GM18873 (cell line): ENCODE measurements at regions not wholly inside any gene's neighbourhood (a gene's known extent, or its start where the extent isn't known, plus 50 kb on each side); places are given as distances from the start of the nearest gene placed in this dataset.
A peak's percentile ranks its signal among the peaks of the same experiment; 100 is the strongest.

ENCODE experiments used
- ATAC-seq: cut with Tn5 transposase; IDR thresholded peaks from one replicate; pipeline ENCODE4 v1.9.1; 2021; ENCODE audit warnings: mild to moderate bottlenecking, moderate library complexity, moderate number of reproducible peaks; ENCODE audit not compliant: unreplicated experiment, low FRiP score

DNA sequence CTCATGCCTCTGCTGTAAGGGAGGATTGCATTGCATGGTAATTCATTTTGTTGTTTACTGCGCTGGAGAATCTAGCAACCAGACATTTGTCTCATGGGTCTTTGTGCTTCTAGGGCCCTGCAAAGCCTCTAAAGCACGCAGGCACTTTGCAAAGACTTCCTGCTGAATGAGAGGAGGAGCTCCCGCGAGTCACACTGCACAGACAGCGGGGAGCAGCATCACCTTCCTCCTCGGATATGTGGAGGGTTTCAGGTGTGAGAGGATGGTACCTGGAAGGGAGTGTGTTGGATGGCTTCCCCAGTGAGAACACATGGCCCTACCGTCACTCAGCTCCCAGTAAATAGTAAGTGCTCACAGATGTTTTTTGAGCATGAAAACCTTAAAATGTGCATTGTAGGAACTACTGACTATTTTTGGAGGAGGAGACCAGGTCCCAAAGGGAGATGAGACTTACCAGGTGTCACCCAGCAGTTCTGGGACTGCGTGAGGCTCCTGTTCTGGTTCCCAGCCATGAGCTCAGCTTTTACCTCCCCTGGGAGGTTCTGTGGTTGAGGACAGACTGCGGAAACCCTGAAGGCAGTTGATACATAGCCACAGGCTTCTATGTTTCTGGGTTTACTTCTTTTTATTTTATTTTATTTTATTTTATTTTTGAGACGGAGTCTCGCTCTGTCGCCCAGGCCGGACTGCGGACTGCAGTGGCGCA lies 278.0 kb downstream of the FGF9 start:
- ATAC-seq = peak; percentile 72

DNA sequence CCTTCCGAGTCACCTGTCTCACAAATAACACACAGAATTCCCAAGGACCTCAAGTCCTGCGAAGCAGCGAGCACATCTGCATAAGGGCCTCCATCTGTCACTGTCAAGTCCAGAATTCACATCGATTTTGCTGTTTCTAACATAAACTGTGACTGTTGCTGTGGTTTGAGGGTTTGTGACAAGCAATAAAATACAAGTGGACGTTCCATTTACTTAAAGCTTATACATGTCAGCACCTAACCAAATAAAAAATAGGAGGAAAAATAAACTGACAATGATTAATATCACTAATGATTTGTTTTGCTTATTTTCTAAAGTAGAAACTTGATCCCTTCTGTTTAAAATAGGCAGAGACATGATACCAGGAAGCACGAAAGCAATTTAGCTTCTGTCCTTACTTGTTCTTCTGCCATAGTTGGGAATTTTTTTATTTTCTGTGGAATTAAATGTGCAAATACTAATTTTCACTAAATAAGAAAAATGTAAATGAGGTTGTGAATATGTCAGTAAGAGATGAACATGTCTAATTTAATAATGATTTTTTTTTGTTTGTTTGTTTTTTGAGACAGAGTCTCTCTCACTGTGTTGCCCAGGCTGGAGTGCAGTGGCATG lies 279.1 kb downstream of the FGF9 start:
- no peak for ATAC-seq

DNA sequence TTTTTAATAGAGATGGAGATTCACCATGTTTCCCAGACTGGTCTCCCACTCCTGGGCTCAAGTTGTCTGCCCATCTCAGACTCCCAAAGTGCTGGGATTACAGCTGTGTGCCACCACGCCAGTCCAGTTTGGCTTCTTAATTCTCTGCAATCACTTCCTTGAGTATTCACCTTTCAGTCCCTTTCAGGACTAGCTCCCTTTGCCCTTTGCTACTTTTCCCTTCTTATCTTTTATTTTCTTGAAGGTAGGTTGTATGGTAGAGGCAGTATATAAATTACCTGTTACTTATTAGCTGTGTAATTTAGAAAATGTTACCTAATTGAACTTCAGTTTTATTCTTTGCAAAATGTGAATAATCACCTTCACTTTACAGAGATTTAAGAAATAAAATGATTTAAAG lies 285.8 kb downstream of the FGF9 start:
- ATAC-seq = no peak

DNA sequence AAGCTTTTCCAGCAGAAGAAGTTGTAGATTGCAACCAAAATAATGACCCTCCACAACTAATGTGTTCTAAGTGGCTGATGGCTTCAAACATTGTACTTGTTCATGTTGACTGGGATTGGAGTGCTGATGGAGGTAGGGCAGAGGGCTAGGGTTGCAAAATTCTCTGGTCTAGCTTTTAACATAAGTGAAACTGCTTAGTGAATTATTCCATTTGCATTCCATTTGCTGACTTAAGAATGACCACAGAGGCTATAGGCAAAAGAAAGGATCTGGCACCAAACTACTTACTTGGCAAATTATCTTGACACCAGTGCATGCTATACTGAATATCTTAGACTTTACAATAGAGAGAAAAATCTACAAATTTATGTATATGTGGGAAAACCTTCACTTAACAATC lies 287.0 kb downstream of the FGF9 start:
- no peak for ATAC-seq

DNA sequence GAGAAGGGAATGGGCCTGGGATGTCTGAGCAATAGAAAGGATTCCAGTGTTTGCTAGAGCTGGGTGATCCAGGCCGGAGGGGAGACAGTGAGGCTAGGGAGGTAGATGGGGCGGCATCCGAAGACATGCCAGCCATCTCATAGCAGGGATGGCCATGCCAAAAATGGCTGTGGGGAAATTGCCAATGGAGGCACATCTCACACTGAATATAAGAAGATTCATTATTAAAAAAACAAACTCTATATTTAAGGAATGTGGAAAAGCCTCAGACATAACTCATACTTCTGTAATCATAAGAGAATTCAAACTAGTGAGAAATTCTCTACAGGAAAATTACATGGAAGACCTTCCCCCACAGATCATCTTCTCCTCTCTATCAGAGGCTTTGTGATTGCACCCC lies 289.2 kb downstream of the FGF9 start:
- no peak for ATAC-seq

DNA sequence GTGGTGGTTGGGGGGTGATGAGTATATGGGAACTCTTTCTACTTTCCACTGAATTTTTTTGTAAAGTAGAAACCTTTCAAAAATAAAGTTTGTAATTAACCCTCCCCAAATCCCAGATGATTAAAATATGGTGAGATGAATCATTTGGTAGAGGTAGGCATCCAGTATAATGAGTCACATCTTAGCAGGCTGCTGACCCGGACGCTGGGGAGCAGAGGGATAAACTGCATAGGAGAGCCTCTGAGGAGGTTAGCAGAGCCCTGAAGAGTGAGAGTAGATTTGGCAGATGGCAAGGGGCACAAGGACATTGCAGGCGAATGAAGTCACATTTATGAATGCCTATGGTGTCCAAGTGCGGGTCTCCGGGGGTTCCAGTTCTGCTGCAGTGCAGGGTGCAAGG lies 293.8 kb downstream of the FGF9 start:
- ATAC-seq = no peak

DNA sequence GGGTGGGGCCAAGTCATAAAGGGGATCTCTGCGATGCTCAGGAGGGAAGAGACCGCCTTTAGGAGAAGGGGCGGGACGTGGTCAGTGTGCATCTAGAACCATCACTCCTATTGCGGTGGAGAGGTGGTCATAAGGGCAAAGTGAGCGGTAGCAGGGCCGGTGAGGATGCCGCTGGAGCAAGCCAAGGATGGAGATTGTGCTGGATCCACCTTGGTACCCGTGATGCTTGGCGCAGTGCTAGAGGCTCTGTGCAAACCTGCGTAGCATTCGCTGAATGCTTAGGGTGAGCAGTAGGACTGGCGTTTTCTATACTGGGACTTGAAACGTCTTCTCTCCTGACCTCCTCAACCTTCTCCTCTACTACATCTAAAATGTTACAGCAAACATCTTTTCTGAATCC lies 294.2 kb downstream of the FGF9 start:
- ATAC-seq = no peak

DNA sequence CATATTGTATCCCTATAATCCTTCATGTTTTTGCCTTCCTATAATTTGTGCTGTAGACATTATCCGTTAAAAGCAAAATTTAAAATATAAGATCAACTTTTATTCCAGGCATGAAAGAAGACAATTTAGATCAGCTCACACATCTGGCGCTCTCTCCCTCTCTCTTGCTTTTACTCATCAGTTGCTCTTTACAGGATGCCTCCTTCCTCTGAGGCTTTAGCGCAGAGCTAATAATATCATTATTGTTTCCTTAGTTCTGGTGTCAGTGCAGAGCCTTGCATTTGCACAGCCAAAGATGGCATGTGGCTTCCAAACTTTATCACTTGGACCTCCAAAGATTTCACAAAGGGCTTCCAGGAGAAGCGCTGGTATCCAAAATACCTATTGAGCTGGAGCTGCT lies 295.1 kb downstream of the FGF9 start:
- peak; percentile 72 for ATAC-seq

DNA sequence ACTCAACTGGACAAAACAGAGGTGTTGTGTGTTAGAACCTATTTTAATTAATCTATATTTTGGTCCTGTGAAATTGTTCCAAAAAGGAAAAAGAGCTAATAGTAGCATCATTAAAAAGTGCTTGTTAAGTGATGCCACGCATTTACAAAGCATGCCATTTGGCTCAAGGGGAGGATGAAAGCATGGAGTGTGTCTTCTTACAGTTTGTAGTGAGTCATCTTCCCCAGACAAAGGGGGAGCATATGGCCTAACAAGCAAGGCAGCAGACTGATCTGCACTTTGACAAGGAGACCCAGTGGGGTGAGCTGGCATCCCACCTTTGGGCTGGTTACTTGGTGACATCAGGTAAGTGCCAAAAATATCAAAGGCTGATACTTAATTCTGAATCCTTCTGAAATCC lies 297.0 kb downstream of the FGF9 start:
- no peak for ATAC-seq

DNA sequence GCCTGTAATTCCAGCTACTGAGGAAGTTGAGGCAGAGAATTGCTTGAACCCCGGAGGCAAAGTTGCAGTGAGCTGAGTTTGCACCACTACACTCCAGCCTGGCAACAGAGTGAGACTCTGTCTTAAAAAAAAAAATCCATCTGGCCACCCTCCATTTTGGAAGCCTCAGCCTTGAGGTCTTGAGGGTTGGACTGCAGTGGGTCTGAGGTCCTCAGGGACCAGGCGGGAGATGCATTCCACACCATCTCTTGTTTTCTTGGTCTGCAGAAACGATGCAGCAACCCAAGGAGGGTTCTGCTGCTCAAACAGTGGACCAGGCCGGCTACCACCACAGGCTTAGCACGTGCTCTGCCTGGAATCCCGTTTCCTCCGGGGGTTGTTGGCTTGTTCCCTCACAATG lies 299.3 kb downstream of the FGF9 start:
- ATAC-seq = no peak

DNA sequence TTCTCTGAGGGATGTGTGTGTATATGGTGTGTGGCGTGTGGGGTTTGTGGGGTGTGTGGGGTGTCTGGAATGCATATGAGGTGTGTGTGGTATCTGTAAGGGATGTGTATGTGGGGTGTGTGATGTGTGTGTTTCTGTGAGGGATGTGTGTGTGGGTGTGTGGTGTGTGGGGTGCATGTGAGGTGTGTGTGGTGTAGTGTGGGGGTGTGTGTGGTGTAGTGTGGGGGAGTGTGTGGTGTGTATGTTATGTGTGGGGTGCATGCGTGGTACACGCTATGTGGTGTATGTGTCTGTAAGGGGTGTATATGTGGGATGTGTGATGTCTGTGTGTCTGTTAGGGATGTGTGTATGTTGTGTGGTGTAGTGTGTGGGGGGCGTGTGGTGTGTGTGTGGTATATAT lies 300.0 kb downstream of the FGF9 start:
- no peak for ATAC-seq

DNA sequence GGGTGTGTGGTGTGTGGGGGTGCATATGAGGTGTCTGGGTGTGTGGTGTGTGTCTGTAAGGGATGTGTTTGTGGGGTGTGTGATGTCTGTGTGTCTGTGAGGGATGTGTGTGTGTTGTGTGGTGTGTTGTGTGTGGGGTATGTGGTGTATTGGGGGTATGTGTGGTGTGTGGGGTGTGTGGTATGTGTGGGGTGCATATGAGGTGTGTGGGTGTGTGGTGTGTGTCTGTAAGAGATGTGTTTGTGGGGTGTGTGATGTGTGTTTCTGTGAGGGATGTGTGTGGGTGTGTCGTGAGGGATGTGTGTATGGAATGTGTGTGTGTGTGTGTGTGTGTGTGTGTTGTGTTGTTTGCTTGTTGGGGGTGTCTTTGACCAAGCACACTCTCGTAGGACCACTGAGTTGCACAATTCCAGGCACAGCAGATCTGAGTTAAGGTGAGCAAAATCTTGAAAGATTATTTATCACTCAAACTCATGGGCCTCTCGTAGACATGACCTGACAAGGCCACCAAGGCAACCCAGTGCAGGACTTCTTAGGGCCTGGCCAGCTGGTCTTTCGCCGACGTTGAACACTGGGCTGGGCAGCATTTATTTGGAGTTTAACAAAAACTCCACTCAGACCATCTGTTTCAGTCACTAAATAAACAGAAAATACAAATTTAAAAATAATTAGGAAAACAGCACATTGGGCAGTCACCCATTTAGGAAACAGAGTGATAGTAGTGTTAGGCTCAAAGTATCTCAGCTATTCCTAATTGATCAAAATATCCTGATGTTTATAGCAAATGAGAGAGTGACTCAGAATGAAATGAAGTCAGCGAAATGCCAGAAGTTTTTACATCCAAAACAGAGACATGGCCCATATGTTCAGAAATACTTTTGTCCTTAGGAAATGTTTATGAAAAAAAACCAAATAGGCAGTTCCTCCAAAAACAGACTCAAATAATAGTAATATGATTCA lies 301.1 kb downstream of the FGF9 start:
- ATAC-seq = no peak

DNA sequence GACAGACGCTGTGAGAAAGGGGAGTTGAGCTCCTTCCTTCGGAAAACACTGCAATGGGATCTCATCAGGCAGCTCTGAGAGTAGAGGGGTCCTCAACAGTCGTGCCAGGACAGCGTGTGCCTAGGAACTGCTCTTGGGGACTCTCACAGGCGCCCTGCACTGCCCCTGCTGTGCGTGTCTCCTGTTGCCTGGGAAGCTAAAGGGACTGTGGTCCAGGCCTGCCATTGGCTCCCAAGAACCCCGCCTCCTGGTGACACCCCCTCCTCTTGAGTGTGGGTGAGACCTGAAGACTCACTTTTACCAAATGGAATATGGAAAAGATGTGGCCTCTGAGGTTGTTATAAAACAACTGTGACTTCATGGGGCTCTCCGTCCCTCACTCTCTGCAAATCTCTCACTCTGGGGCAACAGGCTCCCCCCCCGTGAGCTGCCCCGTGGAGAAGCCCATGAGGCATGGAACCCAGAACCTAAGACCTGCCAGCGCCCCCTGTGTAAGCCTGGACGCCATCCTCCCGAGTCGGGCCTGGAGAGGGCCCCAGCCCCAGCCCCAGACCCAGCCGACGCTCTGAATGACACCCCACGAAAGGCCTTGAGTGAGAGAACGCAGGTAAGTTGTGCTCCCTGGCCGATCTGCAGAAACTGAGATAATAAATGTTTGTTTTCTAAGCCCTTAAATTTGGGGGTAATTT lies 302.7 kb downstream of the FGF9 start:
- ATAC-seq = no peak

DNA sequence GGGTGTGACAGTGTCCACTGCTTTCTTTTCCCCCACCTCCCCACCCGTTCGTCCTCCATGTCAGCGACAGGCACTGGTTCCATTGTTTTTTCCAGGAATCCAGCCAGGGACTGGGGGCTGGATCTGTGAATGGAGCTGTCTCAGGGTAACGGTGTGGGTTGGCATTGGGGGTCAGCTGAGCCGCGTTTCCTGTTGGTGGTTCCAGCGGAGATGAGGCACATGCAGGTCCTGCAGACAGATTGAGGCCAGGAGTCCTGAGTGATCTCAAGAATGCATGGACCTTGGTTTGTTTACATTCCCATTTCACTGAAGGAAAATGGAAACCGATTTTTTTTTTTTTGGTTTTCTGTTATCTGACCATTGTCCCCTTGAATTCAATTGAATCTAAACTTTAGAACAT lies 303.9 kb downstream of the FGF9 start:
- ATAC-seq = no peak

DNA sequence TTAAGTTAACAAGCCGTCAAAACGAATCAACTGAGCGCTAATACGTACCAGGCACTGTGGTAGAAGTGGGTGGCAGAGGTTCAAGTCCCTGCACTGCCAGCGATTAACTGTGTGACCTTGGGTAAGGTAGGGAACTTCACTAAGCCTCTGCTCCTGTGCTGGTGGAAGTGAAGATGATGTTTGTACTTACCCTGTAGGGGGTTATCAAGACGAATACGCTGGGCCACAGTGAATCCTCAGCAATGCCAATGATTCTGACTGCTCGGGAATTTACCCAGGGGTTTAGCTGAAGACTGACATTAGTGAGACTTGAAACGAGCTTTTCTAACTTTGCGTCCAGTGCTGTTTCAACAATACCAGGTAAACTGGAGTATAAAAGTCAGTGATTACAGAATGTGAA lies 305.3 kb downstream of the FGF9 start:
- ATAC-seq = no peak

DNA sequence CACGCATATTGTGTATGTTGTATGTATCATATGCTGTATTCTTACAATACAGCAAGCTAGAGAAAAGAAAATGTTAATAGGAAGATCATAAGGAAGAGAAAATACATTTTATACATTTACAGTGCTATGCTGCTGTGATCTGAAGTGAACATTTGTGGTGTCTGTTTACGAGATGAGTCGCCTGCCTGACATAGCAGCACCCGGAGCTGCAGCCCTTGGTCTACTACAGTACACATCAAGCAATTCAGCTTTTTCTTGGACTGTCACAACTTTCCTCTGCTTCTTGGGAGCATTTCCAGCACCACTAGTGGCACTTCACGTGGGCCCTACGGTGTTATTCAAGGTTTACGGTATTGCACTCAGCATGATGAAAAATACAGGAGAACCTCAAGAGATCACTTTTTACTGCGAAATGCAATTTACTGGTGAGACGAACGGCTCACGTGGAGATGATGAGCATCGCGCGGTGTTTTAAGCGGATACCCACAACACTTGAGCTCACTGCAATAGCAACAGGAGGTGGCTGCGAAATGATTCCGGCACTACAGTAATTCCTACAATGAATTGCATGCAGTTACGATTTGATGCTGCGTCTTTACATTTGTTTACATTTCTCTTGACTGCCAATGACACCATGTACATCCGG lies 308.4 kb downstream of the FGF9 start:
- ATAC-seq = no peak

DNA sequence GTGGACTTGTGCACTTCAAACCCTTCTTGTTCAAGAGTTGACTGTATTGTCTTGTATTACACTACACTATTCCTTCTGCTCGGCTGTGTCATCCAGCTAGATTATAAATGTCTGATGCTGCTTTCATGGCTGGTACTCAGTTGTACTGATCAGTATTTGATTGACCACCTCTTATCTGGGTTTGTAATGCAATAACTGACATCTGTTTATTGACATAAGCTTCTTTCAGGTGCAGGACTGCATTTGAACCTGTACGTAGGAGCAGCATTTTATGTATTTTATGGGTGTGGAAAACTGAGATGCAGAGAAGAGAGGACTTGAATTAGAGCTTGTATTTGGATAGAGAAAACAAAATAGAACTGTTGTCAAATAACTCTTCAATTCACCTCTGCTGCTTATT lies 309.2 kb downstream of the FGF9 start:
- no peak for ATAC-seq

DNA sequence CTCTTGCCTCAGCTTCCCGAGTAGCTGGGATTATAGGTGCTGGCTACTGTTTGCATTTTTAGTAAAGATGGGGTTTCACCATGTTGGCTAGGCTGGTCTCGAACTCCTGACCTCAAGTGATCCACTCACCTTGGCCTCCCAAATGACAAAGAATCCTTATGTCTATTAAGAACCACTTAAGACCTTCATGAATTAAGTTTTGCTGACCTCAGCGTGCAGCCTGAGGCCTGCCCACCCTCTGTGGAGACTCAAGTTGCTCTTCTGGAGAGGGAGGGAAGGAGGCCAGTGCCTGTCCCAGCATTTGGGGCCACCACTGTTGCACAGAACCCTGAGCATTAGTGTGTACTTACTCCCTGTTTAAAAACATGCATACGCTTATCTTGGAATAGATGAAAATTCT lies 313.3 kb downstream of the FGF9 start:
- no peak for ATAC-seq

DNA sequence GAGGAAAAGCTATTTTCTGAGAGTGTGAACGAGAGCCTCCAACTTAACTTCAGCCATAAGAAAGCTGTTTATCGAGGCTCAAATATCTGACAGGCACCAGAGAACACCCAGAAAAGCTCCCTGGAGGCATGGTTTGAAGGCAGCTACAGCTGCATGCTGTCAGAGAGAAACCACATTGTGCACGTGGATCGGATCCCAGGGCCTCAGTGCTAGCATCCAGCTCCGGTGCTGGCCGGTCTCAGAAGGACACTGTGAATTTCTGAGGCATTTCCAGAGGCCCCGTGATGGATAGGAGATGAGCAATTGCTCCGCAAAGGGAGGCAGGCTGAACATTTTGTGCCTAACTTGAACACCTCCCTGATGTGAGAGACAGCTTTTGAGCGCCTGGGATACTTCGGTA lies 315.7 kb downstream of the FGF9 start:
- no peak for ATAC-seq

DNA sequence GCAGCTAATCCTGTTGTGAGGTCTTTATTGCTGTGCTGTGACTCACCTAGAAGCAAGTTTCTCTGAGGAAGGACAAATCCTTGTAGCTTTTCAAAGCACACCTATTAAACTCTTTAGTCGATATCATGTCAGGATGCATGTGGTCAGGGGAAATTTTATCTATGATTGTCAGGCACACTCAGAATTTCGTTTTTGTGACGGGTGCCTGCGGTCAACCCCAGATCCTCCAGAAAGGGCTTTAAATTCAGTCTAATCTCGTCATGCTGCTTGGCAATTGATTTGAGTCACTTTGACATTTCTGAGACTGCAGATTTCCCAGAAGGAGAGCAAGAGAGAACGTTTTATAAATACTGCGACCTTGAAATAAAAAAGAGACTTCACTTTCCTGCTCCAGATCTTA lies 316.9 kb downstream of the FGF9 start:
- no peak for ATAC-seq
